GM23248 (cell line): ENCODE measurements at regions not wholly inside any gene's neighbourhood (a gene's known extent, or its start where the extent isn't known, plus 50 kb on each side); places are given as distances from the start of the nearest gene placed in this dataset.

Source experiments
- EZH2 ChIP-seq: fragments of 200-600 bp; sonication (generic); IDR thresholded peaks from 2 replicates; pipeline ENCODE4 v1.6.1; 2018; ENCODE audit warnings: antibody characterized with exemption, mild to moderate bottlenecking; ENCODE audit not compliant: insufficient read depth, poor library complexity, severe bottlenecking
- EZH2phosphoT487 ChIP-seq: fragments of 200-600 bp; sonication (generic); IDR thresholded peaks from 2 replicates; pipeline ENCODE4 v1.6.1; 2018; ENCODE audit warnings: antibody characterized with exemption, moderate library complexity, mild to moderate bottlenecking, low read depth; ENCODE audit not compliant: insufficient read depth

GRCh38 chr5:8695902-8696845 is 827.2 kb downstream of the MTRR start:
- TF ChIP-seq EZH2 = no peak
- TF ChIP-seq EZH2phosphoT487 = no peak
